SH-SY5Y (cell line): ENCODE measurements at regions not wholly inside any gene's neighbourhood (a gene's known extent, or its start where the extent isn't known, plus 50 kb on each side); places are given as distances from the start of the nearest gene placed in this dataset.

Source experiments
- GATA2 ChIP-seq: IDR thresholded peaks from 2 replicates; pipeline ENCODE4 v1.6.1; 2011; ENCODE audit warnings: mild to moderate bottlenecking, low read depth, low read length
- GATA3 ChIP-seq: IDR thresholded peaks from 2 replicates; pipeline ENCODE4 v1.6.1; 2011; ENCODE audit warnings: low read depth, mild to moderate bottlenecking, low read length, moderate library complexity

- TF ChIP-seq GATA2 (no peak), GATA3 (no peak)
Measured at GRCh38 chr2:8431446-8432125, 250.3 kb upstream of the ID2 start.

- no peak for TF ChIP-seq GATA2
- TF ChIP-seq GATA3 = no peak
Measured at GRCh38 chr2:8432706-8433336, 249.0 kb upstream of the ID2 start.

- no peak for TF ChIP-seq GATA3
- no peak for TF ChIP-seq GATA2
Measured at GRCh38 chr2:8433390-8433789, 248.5 kb upstream of the ID2 start.

GRCh38 chr2:8435608-8436007, 246.2 kb upstream of the ID2 start:
- TF ChIP-seq GATA2 (no peak), GATA3 (no peak)

- TF ChIP-seq GATA2 (no peak), GATA3 (no peak)
Measured at GRCh38 chr2:8436585-8436984, 245.3 kb upstream of the ID2 start.

- TF ChIP-seq GATA3 = no peak
- TF ChIP-seq GATA2 = no peak
Measured at GRCh38 chr2:8437228-8437948, 244.5 kb upstream of the ID2 start.

GRCh38 chr2:8437949-8438400, 243.9 kb upstream of the ID2 start:
- TF ChIP-seq GATA2 (no peak), GATA3 (no peak)

GRCh38 chr2:8438476-8438875, 243.4 kb upstream of the ID2 start:
- TF ChIP-seq GATA2 = no peak
- TF ChIP-seq GATA3 = no peak

GRCh38 chr2:8438996-8439395, 242.9 kb upstream of the ID2 start:
- no peak for TF ChIP-seq GATA2
- no peak for TF ChIP-seq GATA3

- no peak for TF ChIP-seq GATA3
- TF ChIP-seq GATA2 = no peak
Measured at GRCh38 chr2:8440029-8440778, 241.7 kb upstream of the ID2 start.

GRCh38 chr2:8441371-8441770, 240.5 kb upstream of the ID2 start:
- no peak for TF ChIP-seq GATA2

GRCh38 chr2:8441986-8442385, 239.9 kb upstream of the ID2 start:
- TF ChIP-seq GATA2 = no peak
- TF ChIP-seq GATA3 = no peak

GRCh38 chr2:8442833-8443486, 238.9 kb upstream of the ID2 start:
- TF ChIP-seq GATA3 = no peak
- no peak for TF ChIP-seq GATA2

- TF ChIP-seq GATA2 (no peak), GATA3 (no peak)
Measured at GRCh38 chr2:8445580-8445979, 236.3 kb upstream of the ID2 start.
